ENCODE measurements at regions not wholly inside any gene's neighbourhood (a gene's known extent, or its start where the extent isn't known, plus 50 kb on each side); places are given as distances from the start of the nearest gene placed in this dataset.
A peak's percentile ranks its signal among the peaks of the same experiment; 100 is the strongest.

GRCh38 chr20:16187956-16188616, 385.2 kb downstream of the KIF16B start:
- Histone ChIP-seq H3K27ac (ENCODE audit: insufficient read depth, low read length) (no peak overlapping the region), H3K9me1 (ENCODE audit: insufficient read depth, low read length) (no peaks in the 10 kb centered on the region), H3K9ac (ENCODE audit: low read depth, low read length) (no peak overlapping the region), H3K9me3 (ENCODE audit: control insufficient read depth, insufficient read depth, low read length) (peaks cover 12% of the 10 kb centered on the region), H3K4me2 (ENCODE audit: low read depth, low read length) (no peak overlapping the region), H4K5ac (ENCODE audit: low read depth, low read length) (no peak overlapping the region), H2BK120ac (ENCODE audit: low read depth, low read length) (no peak overlapping the region), H4K91ac (ENCODE audit: insufficient read depth, low read depth, low read length) (no peak overlapping the region), H3K4ac (ENCODE audit: low read depth, low read length) (no peak overlapping the region), H2AFZ (replicated peaks; ENCODE audit: low read length, poor library complexity) (peak overlapping the region; percentile 3), H2AK9ac (replicated peaks; ENCODE audit: low read depth, low read length, poor library complexity) (no peak overlapping the region), H3K27me3 (ENCODE audit: control insufficient read depth, insufficient read depth, low read length) (no peaks in the 10 kb centered on the region), H3K4me1 (ENCODE audit: control insufficient read depth, insufficient read depth, low read length) (no peaks in the 10 kb centered on the region), H2AK5ac (ENCODE audit: low read depth, low read length) (no peak overlapping the region), H3K79me1 (ENCODE audit: low read depth in 1 of 2, low read length in 2 of 2) (no peaks in the 10 kb centered on the region), H3K23ac (ENCODE audit: low read depth, low read length) (no peak overlapping the region), H2BK20ac (ENCODE audit: low read depth, low read length) (no peak overlapping the region), H3K18ac (ENCODE audit: low read depth, low read length) (no peak overlapping the region), H2BK15ac (ENCODE audit: low read depth, low read length) (no peak overlapping the region), H3K36me3 (ENCODE audit: control insufficient read depth, insufficient read depth, low read length) (no peaks in the 10 kb centered on the region), H2BK5ac (ENCODE audit: low read depth, low read length, poor library complexity, severe bottlenecking) (no peak overlapping the region), H3K56ac (ENCODE audit: extremely low read depth, insufficient read depth, low read length) (no peak overlapping the region), H4K20me1 (ENCODE audit: insufficient read depth, low read length) (no peaks in the 10 kb centered on the region), H4K8ac (ENCODE audit: low read depth in 2 of 2, low read length in 2 of 2) (no peak overlapping the region), H3K4me3 (ENCODE audit: insufficient read depth, low read depth, low read length) (no peak overlapping the region), H3K14ac (replicated peaks; ENCODE audit: low read depth, low read length) (no peak overlapping the region)
- POLR2A ChIA-PET (ENCODE audit: unreplicated experiment): no interaction called here
- no TSS peak for BruUV-seq (replicated peaks)
- 64% methylated on average over 2 of the region's 2 CpGs; no CpG with 5 or more reads in 1 of the 2 experiments for WGBS, 2 experiments (ENCODE audit: extremely low coverage in 2 of 2, insufficient read length in 1 of 2)
- DNase-seq (no peak), ATAC-seq (ENCODE audit: low read depth) (no peak)
- no peak for TF ChIP-seq POLR2A (IDR thresholded peaks at IDR 0.05; ENCODE audit: low read depth, low read length)
- TF ChIP-seq CTCF (conservative IDR thresholded peaks at IDR 0.05; ENCODE audit: low read depth, low read length): no peak
- no peak for TF ChIP-seq SMC3 (IDR thresholded peaks at IDR 0.05; ENCODE audit: low read depth, low read length)
- TF ChIP-seq RCOR1 (IDR thresholded peaks at IDR 0.05; ENCODE audit: insufficient replicate concordance, low read length): no peak
- no peak for TF ChIP-seq MAFK (IDR thresholded peaks at IDR 0.05; ENCODE audit: low read depth, low read length)
- no peak for TF ChIP-seq NFE2L2 (IDR thresholded peaks at IDR 0.05; ENCODE audit: low read depth, low read length)
- no peak for TF ChIP-seq CEBPB (IDR thresholded peaks at IDR 0.05; ENCODE audit: low read depth, low read length)
- TF ChIP-seq RAD21 (IDR thresholded peaks at IDR 0.05; ENCODE audit: low read length): no peak
- no peak for TF ChIP-seq BHLHE40 (IDR thresholded peaks at IDR 0.05; ENCODE audit: low read depth, low read length)
- in situ Hi-C loops (cut with MboI; ENCODE audit: low sequenced_read_pairs): no loop called here
- dilution Hi-C loops (cut with HindIII; ENCODE audit: low sequenced_read_pairs, unreplicated experiment): no loop called here
- intact Hi-C loops (cut with micrococcal nuclease): no loop called here
- CTCF ChIA-PET: no interaction called here
